SK-N-SH (cell line): ENCODE measurements at regions not wholly inside any gene's neighbourhood (a gene's known extent, or its start where the extent isn't known, plus 50 kb on each side); places are given as distances from the start of the nearest gene placed in this dataset.

Source experiments
- CTCF ChIA-PET: fragments of 300-600, 350-600 bp; formaldehyde crosslinking; extraction: SDS; loops from one replicate; lab custom pipeline; 2021; lab: Yijun Ruan, JAX
- POLR2A ChIA-PET: fragments of 350-600 bp; sonication (Branson Sonifier 250); formaldehyde crosslinking; extraction: SDS; loops from one replicate; lab custom pipeline; 2020; ENCODE audit warnings: antibody characterized with exemption, inconsistent platforms; lab: Yijun Ruan, JAX
- DNase-seq: peaks from one replicate; pipeline ENCODE4 v3.0.0; 2012
- H2AFZ ChIP-seq: fragments of 200-600 bp; sonication (generic); 2 replicates; pipeline ENCODE4 v1.8.1; 2016; ENCODE audit warnings: antibody characterized with exemption, mild to moderate bottlenecking, low read depth
- H3F3A ChIP-seq: fragments of 200-600 bp; sonication (generic); replicated peaks from 2 replicates; pipeline ENCODE3; 2016; ENCODE audit warnings: antibody characterized with exemption, mild to moderate bottlenecking; ENCODE audit not compliant: insufficient read depth
- H3K27ac ChIP-seq, 2 experiments: fragments of 200-500 bp in 1 of 2; fragments of 200-600 bp in 1 of 2; sonication (Bioruptor generic) in 1 of 2; sonication (generic), shearing (Covaris generic) in 1 of 2; 2 replicates each; pipeline versions ENCODE4 v1.5.1 to v1.6.1; 2014 to 2016; ENCODE audit warnings: low read depth in 2 of 2, inconsistent platforms in 1 of 2, low read length in 1 of 2, mild to moderate bottlenecking in 1 of 2, mixed read lengths in 1 of 2
- H3K27me3 ChIP-seq: fragments of 200-600 bp; sonication (generic), shearing (Covaris generic); 2 replicates; pipeline ENCODE4 v1.6.1; 2016; ENCODE audit warnings: mixed run types; ENCODE audit not compliant: insufficient read depth
- H3K36me3 ChIP-seq, 2 experiments: fragments of 200-500 bp in 1 of 2; fragments of 200-600 bp in 1 of 2; sonication (Bioruptor generic) in 1 of 2; sonication (generic) in 1 of 2; replicated peaks in 1 of 2; 2 replicates each; pipeline versions ENCODE3 to v1.5.1; 2014 to 2016; ENCODE audit warnings: low read length in 1 of 2, mild to moderate bottlenecking in 1 of 2; ENCODE audit not compliant: insufficient read depth in 2 of 2, control insufficient read depth in 1 of 2
- H3K4me1 ChIP-seq, 2 experiments: fragments of 200-500 bp in 1 of 2; fragments of 200-600 bp in 1 of 2; sonication (Bioruptor generic) in 1 of 2; sonication (generic), shearing (Covaris generic) in 1 of 2; 2 replicates each; pipeline versions ENCODE4 v1.5.1 to v1.6.1; 2014 to 2016; ENCODE audit warnings: low read depth in 1 of 2, low read length in 1 of 2, mixed run types in 1 of 2; ENCODE audit not compliant: insufficient read depth in 2 of 2, control insufficient read depth in 1 of 2
- H3K4me2 ChIP-seq: fragments of 200-600 bp; sonication (generic), shearing (Covaris generic); 2 replicates; pipeline ENCODE4 v1.6.1; 2017; ENCODE audit warnings: mixed run types
- H3K4me3 ChIP-seq, 2 experiments: fragments of 200-500 bp in 1 of 2; fragments of 200-600 bp in 1 of 2; sonication (Bioruptor generic) in 1 of 2; sonication (generic), shearing (Covaris generic) in 1 of 2; 2 replicates each; pipeline versions ENCODE4 v1.5.1 to v1.8.1; 2014 to 2016; ENCODE audit warnings: low read depth in 2 of 2, inconsistent platforms in 1 of 2, low read length in 1 of 2, mild to moderate bottlenecking in 1 of 2, mixed read lengths in 1 of 2, moderate library complexity in 1 of 2
- H3K79me2 ChIP-seq: fragments of 200-600 bp; sonication (generic); 2 replicates; pipeline ENCODE4 v1.8.1; 2017; ENCODE audit warnings: mild to moderate bottlenecking; ENCODE audit not compliant: insufficient read depth
- H3K9ac ChIP-seq: fragments of 200-600 bp; sonication (generic); 2 replicates; pipeline ENCODE4 v1.6.1; 2017; ENCODE audit warnings: mixed run types
- H3K9me2 ChIP-seq: fragments of 200-600 bp; sonication (generic); 2 replicates; pipeline ENCODE4 v1.6.1; 2017; ENCODE audit warnings: mixed run types
- H3K9me3 ChIP-seq: fragments of 200-600 bp; sonication (generic); 2 replicates; pipeline ENCODE4 v1.6.1; 2017; ENCODE audit warnings: mixed run types, mild to moderate bottlenecking, moderate library complexity
- H4K20me1 ChIP-seq: fragments of 200-600 bp; sonication (generic); 2 replicates; pipeline ENCODE4 v1.6.1; 2017; ENCODE audit warnings: mild to moderate bottlenecking, mixed run types; ENCODE audit not compliant: insufficient read depth
- EP300 ChIP-seq, 2 experiments: IDR thresholded peaks; 2 replicates each; pipeline versions ENCODE4 v1.4.0 to v1.6.1; 2012; ENCODE audit warnings: borderline replicate concordance in 1 of 2, low read depth in 1 of 2, low read length in 1 of 2
- EZH2phosphoT487 ChIP-seq: fragments of 200-600 bp; sonication (generic); IDR thresholded peaks from 2 replicates; pipeline ENCODE4 v1.6.1; 2017; ENCODE audit warnings: low read depth, mixed run types, mild to moderate bottlenecking, antibody characterized with exemption, moderate library complexity, borderline replicate concordance
- FOSL2 ChIP-seq: IDR thresholded peaks from 2 replicates; pipeline ENCODE4 v1.4.0; 2012; ENCODE audit warnings: low read depth, mild to moderate bottlenecking, moderate library complexity, borderline replicate concordance
- GABPA ChIP-seq: IDR thresholded peaks from 2 replicates; pipeline ENCODE4 v1.4.0; 2012; ENCODE audit warnings: low read depth, mild to moderate bottlenecking
- GATA2 ChIP-seq: sonication (generic); formaldehyde crosslinking; IDR thresholded peaks from 2 replicates; pipeline ENCODE4 v1.5.0; 2020; ENCODE audit warnings: mild to moderate bottlenecking, missing genetic modification reagents
- IRF3 ChIP-seq: fragments of 150-350 bp; IDR thresholded peaks from 2 replicates; pipeline ENCODE4 v1.6.1; 2016; ENCODE audit warnings: mild to moderate bottlenecking, low read depth, low read length
- JUND ChIP-seq: IDR thresholded peaks from 2 replicates; pipeline ENCODE4 v1.4.0; 2012
- MAX ChIP-seq: IDR thresholded peaks from 2 replicates; pipeline ENCODE4 v1.4.0; 2012; ENCODE audit warnings: low read depth
- MEF2A ChIP-seq: IDR thresholded peaks from 2 replicates; pipeline ENCODE4 v1.4.0; 2012; ENCODE audit warnings: low read depth, borderline replicate concordance
- NRF1 ChIP-seq: IDR thresholded peaks from 2 replicates; pipeline ENCODE4 v1.6.1; 2012; ENCODE audit warnings: low read depth, mild to moderate bottlenecking, low read length
- POLR2AphosphoS5 ChIP-seq: IDR thresholded peaks from 2 replicates; pipeline ENCODE4 v1.6.1; 2012; ENCODE audit warnings: low read depth, low read length
- RAD21 ChIP-seq: IDR thresholded peaks from 2 replicates; pipeline ENCODE4 v1.6.1; 2012; ENCODE audit warnings: mild to moderate bottlenecking, low read length
- SMC3 ChIP-seq: IDR thresholded peaks from 2 replicates; pipeline ENCODE4 v1.6.1; 2012; ENCODE audit warnings: low read depth, low read length, improper control_type of control experiment
- TEAD4 ChIP-seq: IDR thresholded peaks from 2 replicates; pipeline ENCODE4 v1.4.0; 2012; ENCODE audit warnings: mild to moderate bottlenecking, borderline replicate concordance; ENCODE audit not compliant: insufficient read depth
- USF2 ChIP-seq: fragments of 150-350 bp; IDR thresholded peaks from 2 replicates; pipeline ENCODE4 v1.6.1; 2017; ENCODE audit warnings: antibody characterized with exemption, low read length, low read depth, borderline replicate concordance
- YY1 ChIP-seq: IDR thresholded peaks from 2 replicates; pipeline ENCODE4 v1.4.0; 2012; ENCODE audit warnings: low read depth, mild to moderate bottlenecking
- ZBTB33 ChIP-seq: IDR thresholded peaks from 2 replicates; pipeline ENCODE4 v1.4.0; 2012; ENCODE audit warnings: low read depth, borderline replicate concordance
- WGBS: methylation state at CpG from one replicate; pipeline ENCODE4 v1.1.6; 2017; ENCODE audit warnings: low lambda C conversion rate; 5-methylcytosine and 5-hydroxymethylcytosine counted together

- WGBS = 8% methylated on average over 2 of the region's 2 CpGs
- CTCF ChIA-PET = no interaction called here
Measured at GRCh38 chr6:4577406-4577805, 198.8 kb upstream of the CDYL start.

More at GRCh38 chr6:4577406-4577805, 198.8 kb upstream of the CDYL start:
- POLR2A ChIA-PET = no interaction called here
- Histone ChIP-seq H3K36me3 (no peaks in the 10 kb centered on the region), H3K27ac (no peak overlapping the region), H3K9me3 (no peaks in the 10 kb centered on the region), H4K20me1 (no peaks in the 10 kb centered on the region), H3K4me2 (no peak overlapping the region), H3K4me3 (no peak overlapping the region), H3K9me2 (no peaks in the 10 kb centered on the region), H3K4me1 (no peaks in the 10 kb centered on the region), H3K9ac (no peak overlapping the region), H2AFZ (no peak overlapping the region), H3K27me3 (no peaks in the 10 kb centered on the region), H3K79me2 (no peaks in the 10 kb centered on the region), H3F3A (peaks cover 3% of the 10 kb centered on the region)
- DNase-seq = no peak
- TF ChIP-seq NRF1 (no peak), GATA2 (no peak), TEAD4 (no peak), IRF3 (no peak), ZBTB33 (no peak), JUND (no peak), MAX (no peak), SMC3 (no peak), EP300 (IDR thresholded peaks at IDR 0.05; ENCODE audit: borderline replicate concordance in 1 of 2, low read depth in 1 of 2, low read length in 1 of 2) (no peak), GABPA (no peak), FOSL2 (no peak), USF2 (no peak), MEF2A (no peak), EZH2phosphoT487 (no peak), RAD21 (no peak), YY1 (no peak), POLR2AphosphoS5 (no peak)
